Keratinocyte (primary cell): ENCODE measurements at regions not wholly inside any gene's neighbourhood (a gene's known extent, or its start where the extent isn't known, plus 50 kb on each side); places are given as distances from the start of the nearest gene placed in this dataset.
A peak's percentile ranks its signal among the peaks of the same experiment; 100 is the strongest.

Experiments used
- DNase-seq: peaks from one replicate; pipeline ENCODE4 v3.0.0-alpha.2; 2011; ENCODE audit warnings: low read depth, missing footprints, low spot score
- FAIRE-seq: peaks from 2 replicates; lab custom pipeline; 2011; peaks lifted over from hg19 to GRCh38; lab: Jason Lieb, UNC
- H2AFZ ChIP-seq: 2 replicates; pipeline ENCODE4 v1.6.0; 2012; ENCODE audit warnings: low read length, control low read depth, inconsistent platforms; ENCODE audit not compliant: control insufficient read depth
- H3K27ac ChIP-seq: 2 replicates; pipeline ENCODE4 v1.5.1; 2011; ENCODE audit warnings: low read length; ENCODE audit not compliant: control insufficient read depth, insufficient read depth
- H3K27me3 ChIP-seq: 3 replicates; pipeline ENCODE4 v1.6.0; 2011; ENCODE audit warnings: low read length; ENCODE audit not compliant: control insufficient read depth, insufficient read depth; ENCODE audit errors: extremely low read depth
- H3K36me3 ChIP-seq, 2 experiments: 2 replicates in 1 of 2; 3 replicates in 1 of 2; pipeline ENCODE4 v1.5.1; 2011; ENCODE audit warnings: low read length in 2 of 2, mild to moderate bottlenecking in 1 of 2; ENCODE audit not compliant: control insufficient read depth in 2 of 2, insufficient read depth in 2 of 2; ENCODE audit errors: extremely low read depth in 1 of 2
- H3K4me1 ChIP-seq: 3 replicates; pipeline ENCODE4 v1.5.1; 2011; ENCODE audit warnings: low read length; ENCODE audit not compliant: control insufficient read depth, insufficient read depth; ENCODE audit errors: extremely low read depth
- H3K4me2 ChIP-seq: 3 replicates; pipeline ENCODE4 v1.6.0; 2011; ENCODE audit warnings: low read depth, low read length; ENCODE audit not compliant: control insufficient read depth, insufficient read depth; ENCODE audit errors: extremely low read depth
- H3K4me3 ChIP-seq, 3 experiments: fragments of 200-600 bp in 1 of 3; sonication (generic) in 1 of 3; 2 replicates in 2 of 3; 3 replicates in 1 of 3; pipeline ENCODE4 v1.5.1; 2011 to 2016; ENCODE audit warnings: low read length in 3 of 3, mild to moderate bottlenecking in 3 of 3, control low read depth in 2 of 3, inconsistent platforms in 1 of 3, low read depth in 1 of 3, mixed read lengths in 1 of 3, mixed run types in 1 of 3, moderate library complexity in 1 of 3; ENCODE audit not compliant: control insufficient read depth in 2 of 3, insufficient read depth in 2 of 3; ENCODE audit errors: extremely low read depth in 1 of 3
- H3K79me2 ChIP-seq: 2 replicates; pipeline ENCODE4 v1.6.0; 2012; ENCODE audit warnings: low read length; ENCODE audit not compliant: control insufficient read depth, insufficient read depth
- H3K9ac ChIP-seq: 3 replicates; pipeline ENCODE4 v1.6.0; 2011; ENCODE audit warnings: low read length; ENCODE audit not compliant: control insufficient read depth, insufficient read depth; ENCODE audit errors: extremely low read depth
- H3K9me1 ChIP-seq: 3 replicates; pipeline ENCODE4 v1.6.0; 2011; ENCODE audit warnings: low read length; ENCODE audit not compliant: control insufficient read depth, insufficient read depth; ENCODE audit errors: extremely low read depth
- H3K9me3 ChIP-seq: 2 replicates; pipeline ENCODE4 v1.5.1; 2012; ENCODE audit warnings: low read depth, low read length; ENCODE audit not compliant: control insufficient read depth
- H4K20me1 ChIP-seq: 3 replicates; pipeline ENCODE4 v1.6.0; 2011; ENCODE audit warnings: low read length; ENCODE audit not compliant: control insufficient read depth, insufficient read depth; ENCODE audit errors: extremely low read depth
- EZH2 ChIP-seq: IDR thresholded peaks from one replicate; pipeline ENCODE4 v1.6.1; 2012; ENCODE audit warnings: inconsistent platforms, mild to moderate bottlenecking, low read length, moderate library complexity
- dilution Hi-C: fragments of 300-500 bp; cut with MboI; formaldehyde crosslinking; loops from one replicate; pipeline ENCODE4 v1.7.0; 2020; ENCODE audit warnings: low sequenced_read_pairs; ENCODE audit not compliant: extremely low pct_ligation_motif_present
- TF ChIP-seq, protein P1 (sequence below), 3 experiments: IDR thresholded peaks in 1 of 3; conservative IDR thresholded peaks in 1 of 3; optimal IDR thresholded peaks in 1 of 3; 2 replicates in 2 of 3; 3 replicates in 1 of 3; pipeline versions ENCODE3 to v1.5.1; 2011; ENCODE audit warnings: low read length in 3 of 3, mild to moderate bottlenecking in 3 of 3, moderate library complexity in 2 of 3, control low read depth in 1 of 3, inconsistent platforms in 1 of 3; ENCODE audit not compliant: insufficient read depth in 2 of 3; ENCODE audit errors: extremely low read depth in 1 of 3

GRCh38 chr1:224526771-224527170 lies 89.3 kb upstream of the CNIH3 start:
- DNase-seq, result no peak
- H3K27me3 ChIP-seq, result no peaks in the 10 kb centered on the region
- dilution Hi-C loops, result no loop called here
- H3K36me3 ChIP-seq, result no peaks in the 10 kb centered on the region
- no peaks in the 10 kb centered on the region for H3K9me1 ChIP-seq
- no peak overlapping the region for H3K27ac ChIP-seq
- no peak overlapping the region for H3K4me2 ChIP-seq
- no peak overlapping the region for H3K4me3 ChIP-seq
- peaks cover 28% of the 10 kb centered on the region for H3K4me1 ChIP-seq
- no peak for FAIRE-seq
- H3K9me3 ChIP-seq, result no peaks in the 10 kb centered on the region
- H3K79me2 ChIP-seq, result no peaks in the 10 kb centered on the region
- no peaks in the 10 kb centered on the region for H4K20me1 ChIP-seq
- TF ChIP-seq, protein P1, sequence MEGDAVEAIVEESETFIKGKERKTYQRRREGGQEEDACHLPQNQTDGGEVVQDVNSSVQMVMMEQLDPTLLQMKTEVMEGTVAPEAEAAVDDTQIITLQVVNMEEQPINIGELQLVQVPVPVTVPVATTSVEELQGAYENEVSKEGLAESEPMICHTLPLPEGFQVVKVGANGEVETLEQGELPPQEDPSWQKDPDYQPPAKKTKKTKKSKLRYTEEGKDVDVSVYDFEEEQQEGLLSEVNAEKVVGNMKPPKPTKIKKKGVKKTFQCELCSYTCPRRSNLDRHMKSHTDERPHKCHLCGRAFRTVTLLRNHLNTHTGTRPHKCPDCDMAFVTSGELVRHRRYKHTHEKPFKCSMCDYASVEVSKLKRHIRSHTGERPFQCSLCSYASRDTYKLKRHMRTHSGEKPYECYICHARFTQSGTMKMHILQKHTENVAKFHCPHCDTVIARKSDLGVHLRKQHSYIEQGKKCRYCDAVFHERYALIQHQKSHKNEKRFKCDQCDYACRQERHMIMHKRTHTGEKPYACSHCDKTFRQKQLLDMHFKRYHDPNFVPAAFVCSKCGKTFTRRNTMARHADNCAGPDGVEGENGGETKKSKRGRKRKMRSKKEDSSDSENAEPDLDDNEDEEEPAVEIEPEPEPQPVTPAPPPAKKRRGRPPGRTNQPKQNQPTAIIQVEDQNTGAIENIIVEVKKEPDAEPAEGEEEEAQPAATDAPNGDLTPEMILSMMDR (optimal IDR thresholded peaks at IDR 0.05 in 1 of 3, IDR thresholded peaks at IDR 0.05 in 1 of 3, conservative IDR thresholded peaks at IDR 0.05 in 1 of 3; ENCODE audit: extremely low read depth in 1 of 3, insufficient read depth in 2 of 3, low read length in 3 of 3), result no peak
- TF ChIP-seq EZH2, result no peak
- H2AFZ ChIP-seq, result no peak overlapping the region
- no peak overlapping the region for H3K9ac ChIP-seq

DNA sequence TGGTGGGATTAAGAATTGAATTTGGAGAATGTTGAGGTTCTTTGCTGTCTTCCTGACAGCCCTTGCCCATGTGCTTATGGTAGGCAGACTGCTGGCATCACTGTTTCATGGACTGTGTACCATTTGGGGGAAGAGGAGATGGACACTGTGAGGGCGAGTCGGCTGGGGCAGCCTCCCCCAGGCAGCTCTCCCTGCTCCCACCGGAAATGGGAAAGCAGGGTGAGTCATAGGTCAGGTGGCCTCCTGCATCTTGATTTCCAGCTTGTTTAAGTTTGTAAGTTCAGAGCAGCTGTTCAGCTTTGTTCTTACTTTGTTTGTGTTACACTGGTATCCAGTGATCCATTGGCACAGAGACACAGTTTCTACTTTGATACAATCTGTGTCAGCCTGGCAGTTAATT lies 87.2 kb upstream of the CNIH3 start:
- DNase-seq (no peak), FAIRE-seq (peak; percentile 66)
- Histone ChIP-seq H3K27me3 (no peaks in the 10 kb centered on the region), H4K20me1 (no peaks in the 10 kb centered on the region), H3K4me3 (no peak overlapping the region), H3K9ac (peak overlapping the region; percentile 16), H3K4me2 (peak overlapping the region; percentile 22), H3K36me3 (no peaks in the 10 kb centered on the region), H3K27ac (no peak overlapping the region), H3K79me2 (no peaks in the 10 kb centered on the region), H2AFZ (peak overlapping the region; percentile 33), H3K9me3 (no peaks in the 10 kb centered on the region), H3K9me1 (no peaks in the 10 kb centered on the region), H3K4me1 (peaks cover 18% of the 10 kb centered on the region)
- TF ChIP-seq, protein P1 (optimal IDR thresholded peaks at IDR 0.05 in 1 of 3, IDR thresholded peaks at IDR 0.05 in 1 of 3, conservative IDR thresholded peaks at IDR 0.05 in 1 of 3; ENCODE audit: extremely low read depth in 1 of 3, insufficient read depth in 2 of 3, low read length in 3 of 3), result no peak
- no peak for TF ChIP-seq EZH2
- dilution Hi-C loops, result no loop called here
